SK-N-SH (cell line): ENCODE measurements at regions not wholly inside any gene's neighbourhood (a gene's known extent, or its start where the extent isn't known, plus 50 kb on each side); places are given as distances from the start of the nearest gene placed in this dataset.

Experiments used
- CTCF ChIA-PET: fragments of 300-600, 350-600 bp; formaldehyde crosslinking; extraction: SDS; loops from one replicate; lab custom pipeline; 2021; lab: Yijun Ruan, JAX
- POLR2A ChIA-PET: fragments of 350-600 bp; sonication (Branson Sonifier 250); formaldehyde crosslinking; extraction: SDS; loops from one replicate; lab custom pipeline; 2020; ENCODE audit warnings: antibody characterized with exemption, inconsistent platforms; lab: Yijun Ruan, JAX
- DNase-seq: peaks from one replicate; pipeline ENCODE4 v3.0.0; 2012
- H2AFZ ChIP-seq: fragments of 200-600 bp; sonication (generic); 2 replicates; pipeline ENCODE4 v1.8.1; 2016; ENCODE audit warnings: antibody characterized with exemption, mild to moderate bottlenecking, low read depth
- H3F3A ChIP-seq: fragments of 200-600 bp; sonication (generic); replicated peaks from 2 replicates; pipeline ENCODE3; 2016; ENCODE audit warnings: antibody characterized with exemption, mild to moderate bottlenecking; ENCODE audit not compliant: insufficient read depth
- H3K27ac ChIP-seq, 2 experiments: fragments of 200-500 bp in 1 of 2; fragments of 200-600 bp in 1 of 2; sonication (Bioruptor generic) in 1 of 2; sonication (generic), shearing (Covaris generic) in 1 of 2; 2 replicates each; pipeline versions ENCODE4 v1.5.1 to v1.6.1; 2014 to 2016; ENCODE audit warnings: low read depth in 2 of 2, inconsistent platforms in 1 of 2, low read length in 1 of 2, mild to moderate bottlenecking in 1 of 2, mixed read lengths in 1 of 2
- H3K27me3 ChIP-seq: fragments of 200-600 bp; sonication (generic), shearing (Covaris generic); 2 replicates; pipeline ENCODE4 v1.6.1; 2016; ENCODE audit warnings: mixed run types; ENCODE audit not compliant: insufficient read depth
- H3K36me3 ChIP-seq, 2 experiments: fragments of 200-500 bp in 1 of 2; fragments of 200-600 bp in 1 of 2; sonication (Bioruptor generic) in 1 of 2; sonication (generic) in 1 of 2; replicated peaks in 1 of 2; 2 replicates each; pipeline versions ENCODE3 to v1.5.1; 2014 to 2016; ENCODE audit warnings: low read length in 1 of 2, mild to moderate bottlenecking in 1 of 2; ENCODE audit not compliant: insufficient read depth in 2 of 2, control insufficient read depth in 1 of 2
- H3K4me1 ChIP-seq, 2 experiments: fragments of 200-500 bp in 1 of 2; fragments of 200-600 bp in 1 of 2; sonication (Bioruptor generic) in 1 of 2; sonication (generic), shearing (Covaris generic) in 1 of 2; 2 replicates each; pipeline versions ENCODE4 v1.5.1 to v1.6.1; 2014 to 2016; ENCODE audit warnings: low read depth in 1 of 2, low read length in 1 of 2, mixed run types in 1 of 2; ENCODE audit not compliant: insufficient read depth in 2 of 2, control insufficient read depth in 1 of 2
- H3K4me2 ChIP-seq: fragments of 200-600 bp; sonication (generic), shearing (Covaris generic); 2 replicates; pipeline ENCODE4 v1.6.1; 2017; ENCODE audit warnings: mixed run types
- H3K4me3 ChIP-seq, 2 experiments: fragments of 200-500 bp in 1 of 2; fragments of 200-600 bp in 1 of 2; sonication (Bioruptor generic) in 1 of 2; sonication (generic), shearing (Covaris generic) in 1 of 2; 2 replicates each; pipeline versions ENCODE4 v1.5.1 to v1.8.1; 2014 to 2016; ENCODE audit warnings: low read depth in 2 of 2, inconsistent platforms in 1 of 2, low read length in 1 of 2, mild to moderate bottlenecking in 1 of 2, mixed read lengths in 1 of 2, moderate library complexity in 1 of 2
- H3K79me2 ChIP-seq: fragments of 200-600 bp; sonication (generic); 2 replicates; pipeline ENCODE4 v1.8.1; 2017; ENCODE audit warnings: mild to moderate bottlenecking; ENCODE audit not compliant: insufficient read depth
- H3K9ac ChIP-seq: fragments of 200-600 bp; sonication (generic); 2 replicates; pipeline ENCODE4 v1.6.1; 2017; ENCODE audit warnings: mixed run types
- H3K9me2 ChIP-seq: fragments of 200-600 bp; sonication (generic); 2 replicates; pipeline ENCODE4 v1.6.1; 2017; ENCODE audit warnings: mixed run types
- H3K9me3 ChIP-seq: fragments of 200-600 bp; sonication (generic); 2 replicates; pipeline ENCODE4 v1.6.1; 2017; ENCODE audit warnings: mixed run types, mild to moderate bottlenecking, moderate library complexity
- H4K20me1 ChIP-seq: fragments of 200-600 bp; sonication (generic); 2 replicates; pipeline ENCODE4 v1.6.1; 2017; ENCODE audit warnings: mild to moderate bottlenecking, mixed run types; ENCODE audit not compliant: insufficient read depth
- EZH2phosphoT487 ChIP-seq: fragments of 200-600 bp; sonication (generic); IDR thresholded peaks from 2 replicates; pipeline ENCODE4 v1.6.1; 2017; ENCODE audit warnings: low read depth, mixed run types, mild to moderate bottlenecking, antibody characterized with exemption, moderate library complexity, borderline replicate concordance
- FOSL2 ChIP-seq: IDR thresholded peaks from 2 replicates; pipeline ENCODE4 v1.4.0; 2012; ENCODE audit warnings: low read depth, mild to moderate bottlenecking, moderate library complexity, borderline replicate concordance
- FOXM1 ChIP-seq: IDR thresholded peaks from 2 replicates; pipeline ENCODE4 v1.4.0; 2012; ENCODE audit warnings: low read depth, mild to moderate bottlenecking
- GATA2 ChIP-seq: sonication (generic); formaldehyde crosslinking; IDR thresholded peaks from 2 replicates; pipeline ENCODE4 v1.5.0; 2020; ENCODE audit warnings: mild to moderate bottlenecking, missing genetic modification reagents
- JUND ChIP-seq: IDR thresholded peaks from 2 replicates; pipeline ENCODE4 v1.4.0; 2012
- MEF2A ChIP-seq: IDR thresholded peaks from 2 replicates; pipeline ENCODE4 v1.4.0; 2012; ENCODE audit warnings: low read depth, borderline replicate concordance
- MXI1 ChIP-seq: IDR thresholded peaks from 2 replicates; pipeline ENCODE4 v1.6.1; 2012; ENCODE audit warnings: mild to moderate bottlenecking, low read depth, low read length, improper control_type of control experiment
- NFIC ChIP-seq: IDR thresholded peaks from 2 replicates; pipeline ENCODE4 v1.4.0; 2012; ENCODE audit warnings: borderline replicate concordance
- POLR2AphosphoS5 ChIP-seq: IDR thresholded peaks from 2 replicates; pipeline ENCODE4 v1.6.1; 2012; ENCODE audit warnings: low read depth, low read length
- RFX5 ChIP-seq: IDR thresholded peaks from 2 replicates; pipeline ENCODE4 v1.6.1; 2012; ENCODE audit warnings: mild to moderate bottlenecking, improper control_type of control experiment, low read length
- TAF1 ChIP-seq: IDR thresholded peaks from 2 replicates; pipeline ENCODE4 v1.6.1; 2012; ENCODE audit warnings: low read depth, mild to moderate bottlenecking, low read length, moderate library complexity, borderline replicate concordance
- YY1 ChIP-seq: IDR thresholded peaks from 2 replicates; pipeline ENCODE4 v1.4.0; 2012; ENCODE audit warnings: low read depth, mild to moderate bottlenecking
- WGBS: methylation state at CpG from one replicate; pipeline ENCODE4 v1.1.6; 2017; ENCODE audit warnings: low lambda C conversion rate; 5-methylcytosine and 5-hydroxymethylcytosine counted together
- TF ChIP-seq, protein P1 (sequence below): fragments of 150-350 bp; IDR thresholded peaks from 2 replicates; pipeline ENCODE4 v1.6.1; 2016; ENCODE audit warnings: mild to moderate bottlenecking, low read depth, low read length
- TF ChIP-seq, protein P2 (sequence below): IDR thresholded peaks from 2 replicates; pipeline ENCODE4 v1.4.0; 2012; ENCODE audit warnings: low read depth, borderline replicate concordance
- TF ChIP-seq, protein P3 (sequence below): IDR thresholded peaks from 2 replicates; pipeline ENCODE4 v1.4.0; 2012; ENCODE audit warnings: low read depth
- TF ChIP-seq, protein P4 (sequence below): IDR thresholded peaks from 2 replicates; pipeline ENCODE4; 2012
- TF ChIP-seq, protein P5 (sequence below): fragments of 150-350 bp; IDR thresholded peaks from 2 replicates; pipeline ENCODE4 v1.6.1; 2017; ENCODE audit warnings: antibody characterized with exemption, low read length, low read depth, borderline replicate concordance
- TF ChIP-seq, protein P6 (sequence below): fragments of 200-600 bp; sonication (generic); IDR thresholded peaks from 2 replicates; pipeline ENCODE4 v1.6.1; 2017; ENCODE audit warnings: antibody characterized with exemption, mild to moderate bottlenecking, moderate library complexity

DNA sequence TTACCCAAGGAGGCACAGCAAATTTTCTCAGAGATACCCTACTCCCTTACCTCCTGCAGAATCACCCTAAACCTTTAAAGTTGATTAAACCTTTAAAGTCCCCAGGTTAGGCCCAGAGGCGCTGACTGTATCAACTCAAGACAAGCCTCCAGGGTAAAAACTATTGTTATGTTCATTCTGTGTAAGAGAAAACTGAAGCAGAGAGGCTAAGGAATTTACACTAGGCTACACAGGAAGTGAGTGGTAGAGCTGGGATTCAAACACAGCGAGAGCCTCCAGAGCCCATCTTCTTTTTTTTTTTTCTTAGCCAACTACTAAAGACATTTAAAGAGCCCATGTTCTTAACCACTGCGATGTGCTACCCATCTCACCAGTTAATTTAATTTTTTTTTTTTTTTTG is 56.3 kb upstream of the GRK3 start (continued):
- TF ChIP-seq POLR2AphosphoS5 (no peak), FOSL2 (no peak), GATA2 (CRISPR knock-in tag) (no peak), JUND (no peak)
- TF ChIP-seq, protein P1, sequence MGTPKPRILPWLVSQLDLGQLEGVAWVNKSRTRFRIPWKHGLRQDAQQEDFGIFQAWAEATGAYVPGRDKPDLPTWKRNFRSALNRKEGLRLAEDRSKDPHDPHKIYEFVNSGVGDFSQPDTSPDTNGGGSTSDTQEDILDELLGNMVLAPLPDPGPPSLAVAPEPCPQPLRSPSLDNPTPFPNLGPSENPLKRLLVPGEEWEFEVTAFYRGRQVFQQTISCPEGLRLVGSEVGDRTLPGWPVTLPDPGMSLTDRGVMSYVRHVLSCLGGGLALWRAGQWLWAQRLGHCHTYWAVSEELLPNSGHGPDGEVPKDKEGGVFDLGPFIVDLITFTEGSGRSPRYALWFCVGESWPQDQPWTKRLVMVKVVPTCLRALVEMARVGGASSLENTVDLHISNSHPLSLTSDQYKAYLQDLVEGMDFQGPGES, result no peak
- TF ChIP-seq, protein P2, sequence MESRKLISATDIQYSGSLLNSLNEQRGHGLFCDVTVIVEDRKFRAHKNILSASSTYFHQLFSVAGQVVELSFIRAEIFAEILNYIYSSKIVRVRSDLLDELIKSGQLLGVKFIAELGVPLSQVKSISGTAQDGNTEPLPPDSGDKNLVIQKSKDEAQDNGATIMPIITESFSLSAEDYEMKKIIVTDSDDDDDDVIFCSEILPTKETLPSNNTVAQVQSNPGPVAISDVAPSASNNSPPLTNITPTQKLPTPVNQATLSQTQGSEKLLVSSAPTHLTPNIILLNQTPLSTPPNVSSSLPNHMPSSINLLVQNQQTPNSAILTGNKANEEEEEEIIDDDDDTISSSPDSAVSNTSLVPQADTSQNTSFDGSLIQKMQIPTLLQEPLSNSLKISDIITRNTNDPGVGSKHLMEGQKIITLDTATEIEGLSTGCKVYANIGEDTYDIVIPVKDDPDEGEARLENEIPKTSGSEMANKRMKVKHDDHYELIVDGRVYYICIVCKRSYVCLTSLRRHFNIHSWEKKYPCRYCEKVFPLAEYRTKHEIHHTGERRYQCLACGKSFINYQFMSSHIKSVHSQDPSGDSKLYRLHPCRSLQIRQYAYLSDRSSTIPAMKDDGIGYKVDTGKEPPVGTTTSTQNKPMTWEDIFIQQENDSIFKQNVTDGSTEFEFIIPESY, result no peak

DNA sequence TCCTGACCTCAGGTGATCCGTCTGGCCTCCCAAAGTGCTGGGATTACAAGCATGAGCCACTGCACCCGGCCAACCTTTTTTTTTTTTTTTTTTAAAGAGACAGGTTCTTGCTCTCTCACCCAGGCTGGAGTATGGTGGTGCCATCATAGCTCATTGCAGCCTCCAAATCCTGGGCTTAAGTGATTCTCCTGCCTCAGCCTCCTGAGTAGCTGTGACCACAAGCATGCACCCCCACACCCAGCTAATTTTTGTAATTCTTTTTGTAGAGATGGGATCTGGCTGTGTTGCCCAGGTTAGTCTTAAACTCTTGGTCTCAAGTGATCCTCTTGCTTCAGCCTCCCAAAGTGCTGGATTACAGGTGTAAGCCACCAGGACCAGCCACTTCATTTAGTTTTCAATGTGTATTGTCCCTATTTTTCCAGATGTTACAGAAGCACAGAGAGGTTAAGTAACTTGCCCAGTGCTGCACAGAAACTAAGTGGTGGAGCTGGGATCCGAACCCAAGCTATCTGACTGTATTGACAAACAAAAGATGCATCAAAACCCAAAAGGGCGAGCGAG is 55.6 kb upstream of the GRK3 start:
- Histone ChIP-seq H4K20me1 (no peaks in the 10 kb centered on the region), H3K4me2 (no peak overlapping the region), H3K9ac (no peak overlapping the region), H3K36me3 (no peaks in the 10 kb centered on the region), H3K79me2 (no peaks in the 10 kb centered on the region), H3K27me3 (no peaks in the 10 kb centered on the region), H3K4me3 (no peak overlapping the region), H3K4me1 (no peaks in the 10 kb centered on the region; a peak in 1 of 4 replicates), H3F3A (no peaks in the 10 kb centered on the region), H3K27ac (no peak overlapping the region), H3K9me3 (no peaks in the 10 kb centered on the region), H3K9me2 (no peaks in the 10 kb centered on the region), H2AFZ (no peak overlapping the region)
- POLR2A ChIA-PET, result no interaction called here
- no peak for DNase-seq
- 51% methylated on average over 5 of the region's 5 CpGs for WGBS
- CTCF ChIA-PET, result no interaction called here
- no peak for TF ChIP-seq FOSL2

DNA sequence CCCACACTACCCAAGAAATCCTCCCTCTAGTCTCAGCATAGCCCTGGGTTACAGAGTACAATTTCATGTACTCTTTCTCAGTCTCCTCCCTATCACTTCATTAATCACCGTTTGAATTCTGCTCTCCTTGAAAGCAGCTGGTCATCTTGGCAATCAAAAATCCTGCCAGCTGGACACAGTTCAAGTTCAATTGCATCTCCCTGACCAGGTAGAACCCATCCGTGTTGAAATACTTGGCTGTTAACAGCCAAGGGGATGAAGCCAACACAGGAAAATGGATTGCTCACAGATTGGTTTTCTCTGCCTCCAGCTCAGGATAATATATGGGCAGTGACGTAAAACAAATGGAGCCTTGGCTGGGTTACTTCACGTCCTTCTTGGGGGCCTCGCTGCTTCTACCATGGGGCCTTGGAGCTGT is 55.1 kb upstream of the GRK3 start:
- POLR2A ChIA-PET, result no interaction called here
- Histone ChIP-seq H4K20me1 (no peaks in the 10 kb centered on the region), H3K4me1 (no peaks in the 10 kb centered on the region; a peak in 1 of 4 replicates), H3F3A (no peaks in the 10 kb centered on the region), H3K9me2 (no peaks in the 10 kb centered on the region), H3K9ac (no peak overlapping the region), H3K4me3 (no peak overlapping the region), H3K9me3 (no peaks in the 10 kb centered on the region), H3K27ac (no peak overlapping the region; a peak in 1 of 4 replicates), H3K79me2 (no peaks in the 10 kb centered on the region), H2AFZ (no peak overlapping the region), H3K4me2 (no peak overlapping the region), H3K27me3 (no peaks in the 10 kb centered on the region), H3K36me3 (no peaks in the 10 kb centered on the region)
- WGBS, result 33% methylated on average over 3 of the region's 5 CpGs
- TF ChIP-seq, protein P3, sequence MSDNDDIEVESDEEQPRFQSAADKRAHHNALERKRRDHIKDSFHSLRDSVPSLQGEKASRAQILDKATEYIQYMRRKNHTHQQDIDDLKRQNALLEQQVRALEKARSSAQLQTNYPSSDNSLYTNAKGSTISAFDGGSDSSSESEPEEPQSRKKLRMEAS, result no peak
- TF ChIP-seq YY1, result no peak
- TF ChIP-seq, protein P4, sequence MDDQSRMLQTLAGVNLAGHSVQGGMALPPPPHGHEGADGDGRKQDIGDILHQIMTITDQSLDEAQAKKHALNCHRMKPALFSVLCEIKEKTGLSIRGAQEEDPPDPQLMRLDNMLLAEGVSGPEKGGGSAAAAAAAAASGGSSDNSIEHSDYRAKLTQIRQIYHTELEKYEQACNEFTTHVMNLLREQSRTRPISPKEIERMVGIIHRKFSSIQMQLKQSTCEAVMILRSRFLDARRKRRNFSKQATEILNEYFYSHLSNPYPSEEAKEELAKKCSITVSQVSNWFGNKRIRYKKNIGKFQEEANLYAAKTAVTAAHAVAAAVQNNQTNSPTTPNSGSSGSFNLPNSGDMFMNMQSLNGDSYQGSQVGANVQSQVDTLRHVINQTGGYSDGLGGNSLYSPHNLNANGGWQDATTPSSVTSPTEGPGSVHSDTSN, result no peak
- TF ChIP-seq, protein P5, sequence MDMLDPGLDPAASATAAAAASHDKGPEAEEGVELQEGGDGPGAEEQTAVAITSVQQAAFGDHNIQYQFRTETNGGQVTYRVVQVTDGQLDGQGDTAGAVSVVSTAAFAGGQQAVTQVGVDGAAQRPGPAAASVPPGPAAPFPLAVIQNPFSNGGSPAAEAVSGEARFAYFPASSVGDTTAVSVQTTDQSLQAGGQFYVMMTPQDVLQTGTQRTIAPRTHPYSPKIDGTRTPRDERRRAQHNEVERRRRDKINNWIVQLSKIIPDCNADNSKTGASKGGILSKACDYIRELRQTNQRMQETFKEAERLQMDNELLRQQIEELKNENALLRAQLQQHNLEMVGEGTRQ, result no peak
- TF ChIP-seq RFX5, result no peak
- TF ChIP-seq, protein P6, sequence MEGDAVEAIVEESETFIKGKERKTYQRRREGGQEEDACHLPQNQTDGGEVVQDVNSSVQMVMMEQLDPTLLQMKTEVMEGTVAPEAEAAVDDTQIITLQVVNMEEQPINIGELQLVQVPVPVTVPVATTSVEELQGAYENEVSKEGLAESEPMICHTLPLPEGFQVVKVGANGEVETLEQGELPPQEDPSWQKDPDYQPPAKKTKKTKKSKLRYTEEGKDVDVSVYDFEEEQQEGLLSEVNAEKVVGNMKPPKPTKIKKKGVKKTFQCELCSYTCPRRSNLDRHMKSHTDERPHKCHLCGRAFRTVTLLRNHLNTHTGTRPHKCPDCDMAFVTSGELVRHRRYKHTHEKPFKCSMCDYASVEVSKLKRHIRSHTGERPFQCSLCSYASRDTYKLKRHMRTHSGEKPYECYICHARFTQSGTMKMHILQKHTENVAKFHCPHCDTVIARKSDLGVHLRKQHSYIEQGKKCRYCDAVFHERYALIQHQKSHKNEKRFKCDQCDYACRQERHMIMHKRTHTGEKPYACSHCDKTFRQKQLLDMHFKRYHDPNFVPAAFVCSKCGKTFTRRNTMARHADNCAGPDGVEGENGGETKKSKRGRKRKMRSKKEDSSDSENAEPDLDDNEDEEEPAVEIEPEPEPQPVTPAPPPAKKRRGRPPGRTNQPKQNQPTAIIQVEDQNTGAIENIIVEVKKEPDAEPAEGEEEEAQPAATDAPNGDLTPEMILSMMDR, result no peak
- TF ChIP-seq NFIC, result no peak
- no peak for TF ChIP-seq MXI1
- TF ChIP-seq MEF2A, result no peak
- TF ChIP-seq TAF1, result no peak
- TF ChIP-seq JUND, result no peak
- TF ChIP-seq EZH2phosphoT487, result no peak
- no peak for TF ChIP-seq FOXM1
- no peak for DNase-seq
- CTCF ChIA-PET, result no interaction called here
